ENCODE measurements at regions not wholly inside any gene's neighbourhood (a gene's known extent, or its start where the extent isn't known, plus 50 kb on each side); places are given as distances from the start of the nearest gene placed in this dataset.

DNA sequence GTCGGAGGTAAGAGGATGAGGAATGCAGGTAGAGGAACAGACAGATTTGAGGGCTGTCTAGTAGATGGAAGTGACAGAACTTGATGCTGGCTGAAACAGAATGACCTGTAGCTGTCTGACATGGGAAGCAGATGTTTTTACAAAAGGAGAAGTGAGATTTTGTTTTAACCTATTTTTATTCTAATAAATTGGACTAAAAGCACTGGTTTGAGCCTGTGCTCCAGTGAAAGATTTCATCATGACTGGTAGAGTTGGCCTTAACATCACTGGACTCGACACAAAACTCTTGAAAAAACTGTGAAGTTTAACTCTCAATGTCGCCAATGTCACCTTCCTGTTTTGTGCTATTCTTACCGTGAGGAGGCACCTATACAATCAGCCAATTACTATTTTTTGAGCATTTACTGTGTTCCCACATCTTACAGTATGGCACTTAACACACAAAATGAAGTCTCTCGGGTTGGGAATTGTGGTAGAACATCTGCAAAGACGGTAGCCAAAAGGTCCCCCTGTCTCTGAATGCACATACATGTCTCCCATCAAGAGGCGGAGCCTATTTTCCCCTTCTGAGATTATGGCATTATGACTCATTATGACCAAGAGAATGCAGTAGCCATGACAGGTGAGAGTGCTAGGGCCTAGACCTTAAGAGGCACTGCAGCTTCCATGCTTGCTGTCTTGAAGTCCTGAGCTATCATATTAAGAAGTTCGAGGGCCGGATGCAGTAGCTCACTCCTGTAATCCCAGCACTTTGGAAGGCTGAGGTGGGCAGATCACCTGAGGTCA is 93.2 kb downstream of the FOXF2 start:
- TF ChIP-seq, protein P1, sequence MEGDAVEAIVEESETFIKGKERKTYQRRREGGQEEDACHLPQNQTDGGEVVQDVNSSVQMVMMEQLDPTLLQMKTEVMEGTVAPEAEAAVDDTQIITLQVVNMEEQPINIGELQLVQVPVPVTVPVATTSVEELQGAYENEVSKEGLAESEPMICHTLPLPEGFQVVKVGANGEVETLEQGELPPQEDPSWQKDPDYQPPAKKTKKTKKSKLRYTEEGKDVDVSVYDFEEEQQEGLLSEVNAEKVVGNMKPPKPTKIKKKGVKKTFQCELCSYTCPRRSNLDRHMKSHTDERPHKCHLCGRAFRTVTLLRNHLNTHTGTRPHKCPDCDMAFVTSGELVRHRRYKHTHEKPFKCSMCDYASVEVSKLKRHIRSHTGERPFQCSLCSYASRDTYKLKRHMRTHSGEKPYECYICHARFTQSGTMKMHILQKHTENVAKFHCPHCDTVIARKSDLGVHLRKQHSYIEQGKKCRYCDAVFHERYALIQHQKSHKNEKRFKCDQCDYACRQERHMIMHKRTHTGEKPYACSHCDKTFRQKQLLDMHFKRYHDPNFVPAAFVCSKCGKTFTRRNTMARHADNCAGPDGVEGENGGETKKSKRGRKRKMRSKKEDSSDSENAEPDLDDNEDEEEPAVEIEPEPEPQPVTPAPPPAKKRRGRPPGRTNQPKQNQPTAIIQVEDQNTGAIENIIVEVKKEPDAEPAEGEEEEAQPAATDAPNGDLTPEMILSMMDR (IDR thresholded peaks at IDR 0.05), result no peak
- TF ChIP-seq, protein P2, sequence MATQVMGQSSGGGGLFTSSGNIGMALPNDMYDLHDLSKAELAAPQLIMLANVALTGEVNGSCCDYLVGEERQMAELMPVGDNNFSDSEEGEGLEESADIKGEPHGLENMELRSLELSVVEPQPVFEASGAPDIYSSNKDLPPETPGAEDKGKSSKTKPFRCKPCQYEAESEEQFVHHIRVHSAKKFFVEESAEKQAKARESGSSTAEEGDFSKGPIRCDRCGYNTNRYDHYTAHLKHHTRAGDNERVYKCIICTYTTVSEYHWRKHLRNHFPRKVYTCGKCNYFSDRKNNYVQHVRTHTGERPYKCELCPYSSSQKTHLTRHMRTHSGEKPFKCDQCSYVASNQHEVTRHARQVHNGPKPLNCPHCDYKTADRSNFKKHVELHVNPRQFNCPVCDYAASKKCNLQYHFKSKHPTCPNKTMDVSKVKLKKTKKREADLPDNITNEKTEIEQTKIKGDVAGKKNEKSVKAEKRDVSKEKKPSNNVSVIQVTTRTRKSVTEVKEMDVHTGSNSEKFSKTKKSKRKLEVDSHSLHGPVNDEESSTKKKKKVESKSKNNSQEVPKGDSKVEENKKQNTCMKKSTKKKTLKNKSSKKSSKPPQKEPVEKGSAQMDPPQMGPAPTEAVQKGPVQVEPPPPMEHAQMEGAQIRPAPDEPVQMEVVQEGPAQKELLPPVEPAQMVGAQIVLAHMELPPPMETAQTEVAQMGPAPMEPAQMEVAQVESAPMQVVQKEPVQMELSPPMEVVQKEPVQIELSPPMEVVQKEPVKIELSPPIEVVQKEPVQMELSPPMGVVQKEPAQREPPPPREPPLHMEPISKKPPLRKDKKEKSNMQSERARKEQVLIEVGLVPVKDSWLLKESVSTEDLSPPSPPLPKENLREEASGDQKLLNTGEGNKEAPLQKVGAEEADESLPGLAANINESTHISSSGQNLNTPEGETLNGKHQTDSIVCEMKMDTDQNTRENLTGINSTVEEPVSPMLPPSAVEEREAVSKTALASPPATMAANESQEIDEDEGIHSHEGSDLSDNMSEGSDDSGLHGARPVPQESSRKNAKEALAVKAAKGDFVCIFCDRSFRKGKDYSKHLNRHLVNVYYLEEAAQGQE (IDR thresholded peaks at IDR 0.05; ENCODE audit: insufficient read depth in 1 of 2, low read depth in 2 of 2, low read length in 1 of 2), result no peak
- TF ChIP-seq POLR2AphosphoS5 (IDR thresholded peaks at IDR 0.05; ENCODE audit: low read depth, low read length), result no peak
- no peak for TF ChIP-seq SIN3A (IDR thresholded peaks at IDR 0.05; ENCODE audit: borderline replicate concordance, insufficient read depth, low read depth, low read length)
